Testis (tissue), 2 donors: ENCODE measurements at regions not wholly inside any gene's neighbourhood (a gene's known extent, or its start where the extent isn't known, plus 50 kb on each side); places are given as distances from the start of the nearest gene placed in this dataset.

Experiments
- CTCF ChIP-seq, 3 experiments: fragments of 450-650 bp in 2 of 3; fragments of 200-600 bp in 1 of 3; sonication (generic) in 1 of 3; IDR thresholded peaks; one replicate each; pipeline ENCODE4 v1.5.1; 2016 to 2019; ENCODE audit warnings: antibody characterized with exemption in 3 of 3, mild to moderate bottlenecking in 2 of 3, moderate library complexity in 1 of 3
- POLR2A ChIP-seq: fragments of 450-650 bp; IDR thresholded peaks from one replicate; pipeline ENCODE4 v1.6.1; 2017; ENCODE audit warnings: antibody characterized with exemption, mild to moderate bottlenecking, moderate library complexity

- TF ChIP-seq CTCF (IDR thresholded peaks at IDR 0.05) (no peak), POLR2A (no peak)
Observed at GRCh38 chr12:126869644-126870043, 1397.3 kb upstream of the TMEM132C start.
